GM12891 (cell line): ENCODE measurements at regions not wholly inside any gene's neighbourhood (a gene's known extent, or its start where the extent isn't known, plus 50 kb on each side); places are given as distances from the start of the nearest gene placed in this dataset.

ENCODE experiments used
- POLR2A ChIP-seq: IDR thresholded peaks from 2 replicates; pipeline ENCODE4 v1.6.1; 2011; ENCODE audit warnings: low read depth, low read length, control low read depth
- POLR2AphosphoS5 ChIP-seq: IDR thresholded peaks from 2 replicates; pipeline ENCODE4 v1.6.1; 2011; ENCODE audit warnings: low read depth, low read length, control low read depth

DNA sequence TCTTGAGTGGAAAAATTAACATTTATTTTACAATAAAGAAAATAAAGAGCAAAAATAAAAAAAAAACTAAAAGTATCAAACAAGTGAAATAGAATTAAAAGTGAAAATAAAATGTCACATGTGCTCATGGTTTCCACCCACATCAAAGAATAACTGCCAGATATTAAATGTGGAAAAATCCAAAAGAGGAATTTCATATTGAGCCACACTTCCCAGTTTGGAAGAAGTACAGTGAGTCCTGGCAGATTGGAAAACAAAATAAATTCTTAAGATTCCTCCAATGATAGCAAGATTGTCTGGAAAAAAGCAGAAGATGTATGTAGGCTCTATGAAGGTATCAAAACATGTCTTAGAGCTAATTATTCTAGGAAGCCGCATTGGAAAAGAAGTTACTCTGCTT is 1019.5 kb downstream of the SLC6A15 start:
- TF ChIP-seq POLR2A (no peak), POLR2AphosphoS5 (no peak)
